NCI-H1092 (cell line): ENCODE measurements at regions not wholly inside any gene's neighbourhood (a gene's known extent, or its start where the extent isn't known, plus 50 kb on each side); places are given as distances from the start of the nearest gene placed in this dataset.
"Not testable (repeated sequence)": the region's sequence is repeated elsewhere in the genome, so short reads cannot be mapped to it uniquely, and the experiment has no call there.

Experiments used
- DNase-seq: peaks from one replicate; lab custom pipeline; 2025; lab: John Stamatoyannopoulos, UW

- no peak for DNase-seq
These were observed 123.0 kb upstream of the CCNH start for GRCh38 chr5:87535706-87536105.

- DNase-seq = no peak
These were observed 116.9 kb upstream of the CCNH start for GRCh38 chr5:87529486-87530076.

- no peak for DNase-seq
These were observed 113.4 kb upstream of the CCNH start for GRCh38 chr5:87526131-87526530.

- DNase-seq = no peak
These were observed 111.5 kb upstream of the CCNH start for GRCh38 chr5:87524217-87524616.

GRCh38 chr5:87511778-87512177 is 99.0 kb upstream of the CCNH start:
- not testable (repeated sequence) for DNase-seq

GRCh38 chr5:87503004-87503403 is 90.3 kb upstream of the CCNH start:
- DNase-seq = no peak

GRCh38 chr5:87499478-87500410 is 87.0 kb upstream of the CCNH start:
- no peak for DNase-seq
